IPS-18a (cell line): ENCODE measurements at regions not wholly inside any gene's neighbourhood (a gene's known extent, or its start where the extent isn't known, plus 50 kb on each side); places are given as distances from the start of the nearest gene placed in this dataset.
"Not testable (repeated sequence)": the region's sequence is repeated elsewhere in the genome, so short reads cannot be mapped to it uniquely, and the experiment has no call there.

Experiments used
- H3K27ac ChIP-seq: one replicate; pipeline ENCODE4 v1.5.1; 2013; ENCODE audit warnings: low read length
- H3K27me3 ChIP-seq: one replicate; pipeline ENCODE4 v1.6.1; 2013; ENCODE audit warnings: mild to moderate bottlenecking, low read length; ENCODE audit not compliant: control insufficient read depth, insufficient read depth
- H3K36me3 ChIP-seq: one replicate; pipeline ENCODE4 v1.6.1; 2013; ENCODE audit warnings: low read depth, low read length; ENCODE audit not compliant: control insufficient read depth
- H3K4me1 ChIP-seq: one replicate; pipeline ENCODE4 v1.6.1; 2013; ENCODE audit warnings: low read depth, low read length; ENCODE audit not compliant: control insufficient read depth
- H3K4me3 ChIP-seq: one replicate; pipeline ENCODE4 v1.5.1; 2013; ENCODE audit warnings: low read length
- H3K9ac ChIP-seq: one replicate; pipeline ENCODE4 v1.6.1; 2013; ENCODE audit warnings: mild to moderate bottlenecking, low read length, moderate library complexity
- H3K9me3 ChIP-seq: one replicate; pipeline ENCODE4 v1.6.1; 2013; ENCODE audit warnings: low read depth, low read length; ENCODE audit not compliant: control insufficient read depth

- Histone ChIP-seq H3K4me1 (no peaks in the 10 kb centered on the region), H3K36me3 (no peaks in the 10 kb centered on the region), H3K9me3 (peaks cover 3% of the 10 kb centered on the region), H3K9ac (no peak overlapping the region), H3K27ac (no peak overlapping the region), H3K4me3 (no peak overlapping the region), H3K27me3 (no peaks in the 10 kb centered on the region)
Measured at GRCh38 chr21:22795091-22795490, 1796.9 kb downstream of the NCAM2 start.

- H3K27me3 ChIP-seq = no peaks in the 10 kb centered on the region
- peaks cover 3% of the 10 kb centered on the region for H3K9me3 ChIP-seq
- no peak overlapping the region for H3K27ac ChIP-seq
- no peaks in the 10 kb centered on the region for H3K4me1 ChIP-seq
- H3K4me3 ChIP-seq = no peak overlapping the region
- no peaks in the 10 kb centered on the region for H3K36me3 ChIP-seq
- H3K9ac ChIP-seq = no peak overlapping the region
Measured at GRCh38 chr21:22795644-22796043, 1797.4 kb downstream of the NCAM2 start.

GRCh38 chr21:22796147-22796546, 1797.9 kb downstream of the NCAM2 start:
- no peak overlapping the region for H3K27ac ChIP-seq
- H3K9ac ChIP-seq = no peak overlapping the region
- H3K36me3 ChIP-seq = no peaks in the 10 kb centered on the region
- H3K9me3 ChIP-seq = peaks cover 3% of the 10 kb centered on the region
- H3K27me3 ChIP-seq = no peaks in the 10 kb centered on the region
- no peak overlapping the region for H3K4me3 ChIP-seq
- H3K4me1 ChIP-seq = no peaks in the 10 kb centered on the region

- Histone ChIP-seq H3K4me1 (no peaks in the 10 kb centered on the region), H3K4me3 (no peak overlapping the region), H3K27me3 (no peaks in the 10 kb centered on the region), H3K27ac (no peak overlapping the region), H3K9ac (no peak overlapping the region), H3K9me3 (no peaks in the 10 kb centered on the region), H3K36me3 (no peaks in the 10 kb centered on the region)
Measured at GRCh38 chr21:22804151-22804550, 1805.9 kb downstream of the NCAM2 start.

- H3K36me3 ChIP-seq = no peaks in the 10 kb centered on the region
- no peaks in the 10 kb centered on the region for H3K4me1 ChIP-seq
- H3K9me3 ChIP-seq = no peaks in the 10 kb centered on the region
- no peaks in the 10 kb centered on the region for H3K27me3 ChIP-seq
- no peak overlapping the region for H3K4me3 ChIP-seq
- H3K9ac ChIP-seq = no peak overlapping the region
- no peak overlapping the region for H3K27ac ChIP-seq
Measured at GRCh38 chr21:22806278-22806677, 1808.1 kb downstream of the NCAM2 start.

GRCh38 chr21:22813201-22813600, 1815.0 kb downstream of the NCAM2 start:
- no peaks in the 10 kb centered on the region for H3K36me3 ChIP-seq
- no peaks in the 10 kb centered on the region for H3K4me1 ChIP-seq
- H3K27me3 ChIP-seq = no peaks in the 10 kb centered on the region
- no peak overlapping the region for H3K27ac ChIP-seq
- H3K9me3 ChIP-seq = no peaks in the 10 kb centered on the region
- H3K9ac ChIP-seq = no peak overlapping the region
- no peak overlapping the region for H3K4me3 ChIP-seq

- H3K36me3 ChIP-seq, H3K9ac ChIP-seq, H3K27ac ChIP-seq, H3K9me3 ChIP-seq, H3K27me3 ChIP-seq, H3K4me3 ChIP-seq, H3K4me1 ChIP-seq: not testable (repeated sequence)
Measured at GRCh38 chr21:22818681-22819485, 1820.7 kb downstream of the NCAM2 start.

GRCh38 chr21:22827422-22827821, 1829.2 kb downstream of the NCAM2 start:
- Histone ChIP-seq H3K27ac (no peak overlapping the region), H3K27me3 (no peaks in the 10 kb centered on the region), H3K4me1 (no peaks in the 10 kb centered on the region), H3K9me3 (peaks cover 8% of the 10 kb centered on the region), H3K9ac (no peak overlapping the region), H3K4me3 (no peak overlapping the region), H3K36me3 (no peaks in the 10 kb centered on the region)

GRCh38 chr21:22842875-22843274, 1844.7 kb downstream of the NCAM2 start:
- Histone ChIP-seq H3K4me1 (no peaks in the 10 kb centered on the region), H3K27me3 (no peaks in the 10 kb centered on the region), H3K9ac (no peak overlapping the region), H3K27ac (no peak overlapping the region), H3K9me3 (no peaks in the 10 kb centered on the region), H3K36me3 (no peaks in the 10 kb centered on the region), H3K4me3 (no peak overlapping the region)

- Histone ChIP-seq H3K4me3 (no peak overlapping the region), H3K9me3 (no peaks in the 10 kb centered on the region), H3K36me3 (no peaks in the 10 kb centered on the region), H3K9ac (no peak overlapping the region), H3K4me1 (no peaks in the 10 kb centered on the region), H3K27me3 (no peaks in the 10 kb centered on the region), H3K27ac (no peak overlapping the region)
Measured at GRCh38 chr21:22855581-22855980, 1857.4 kb downstream of the NCAM2 start.

- Histone ChIP-seq H3K4me1 (no peaks in the 10 kb centered on the region), H3K4me3 (no peak overlapping the region), H3K27me3 (no peaks in the 10 kb centered on the region), H3K36me3 (no peaks in the 10 kb centered on the region), H3K9me3 (no peaks in the 10 kb centered on the region), H3K27ac (no peak overlapping the region), H3K9ac (no peak overlapping the region)
Measured at GRCh38 chr21:22871692-22872091, 1873.5 kb downstream of the NCAM2 start.

- H3K36me3 ChIP-seq = no peaks in the 10 kb centered on the region
- no peak overlapping the region for H3K4me3 ChIP-seq
- H3K4me1 ChIP-seq = peaks cover 29% of the 10 kb centered on the region
- no peak overlapping the region for H3K27ac ChIP-seq
- no peaks in the 10 kb centered on the region for H3K9me3 ChIP-seq
- no peaks in the 10 kb centered on the region for H3K27me3 ChIP-seq
- no peak overlapping the region for H3K9ac ChIP-seq
Measured at GRCh38 chr21:22880573-22880972, 1882.4 kb downstream of the NCAM2 start.
